NCI-H2196 (cell line): ENCODE measurements at regions not wholly inside any gene's neighbourhood (a gene's known extent, or its start where the extent isn't known, plus 50 kb on each side); places are given as distances from the start of the nearest gene placed in this dataset.
"Not testable (repeated sequence)": the region's sequence is repeated elsewhere in the genome, so short reads cannot be mapped to it uniquely, and the experiment has no call there.

ENCODE experiments used
- DNase-seq: peaks from one replicate; lab custom pipeline; 2025; ENCODE audit not compliant: unreplicated experiment; lab: John Stamatoyannopoulos, UW

GRCh38 chr3:5675319-5675718 is 487.8 kb downstream of the EDEM1 start:
- DNase-seq = no peak

- no peak for DNase-seq
Measured at GRCh38 chr3:5677555-5677954, 490.0 kb downstream of the EDEM1 start.

- no peak for DNase-seq
Measured at GRCh38 chr3:5678248-5678647, 490.7 kb downstream of the EDEM1 start.

GRCh38 chr3:5678844-5679243 is 491.3 kb downstream of the EDEM1 start:
- DNase-seq = no peak

- DNase-seq = no peak
Measured at GRCh38 chr3:5687230-5687629, 499.7 kb downstream of the EDEM1 start.

GRCh38 chr3:5690490-5690889 is 503.0 kb downstream of the EDEM1 start:
- no peak for DNase-seq

GRCh38 chr3:5690904-5691532 is 503.5 kb downstream of the EDEM1 start:
- no peak for DNase-seq

- no peak for DNase-seq
Measured at GRCh38 chr3:5692446-5692845, 504.9 kb downstream of the EDEM1 start.

- DNase-seq = no peak
Measured at GRCh38 chr3:5694266-5694665, 506.8 kb downstream of the EDEM1 start.

GRCh38 chr3:5698851-5699250 is 511.3 kb downstream of the EDEM1 start:
- DNase-seq = no peak

- no peak for DNase-seq
Measured at GRCh38 chr3:5699313-5699712, 511.8 kb downstream of the EDEM1 start.

GRCh38 chr3:5699811-5700210 is 512.3 kb downstream of the EDEM1 start:
- no peak for DNase-seq

GRCh38 chr3:5701005-5701404 is 513.5 kb downstream of the EDEM1 start:
- not testable (repeated sequence) for DNase-seq

GRCh38 chr3:5707794-5708193 is 520.3 kb downstream of the EDEM1 start:
- DNase-seq = no peak

GRCh38 chr3:5709714-5710113 is 522.2 kb downstream of the EDEM1 start:
- no peak for DNase-seq

- DNase-seq = no peak
Measured at GRCh38 chr3:5710718-5711117, 523.2 kb downstream of the EDEM1 start.

GRCh38 chr3:5717254-5717653 is 529.7 kb downstream of the EDEM1 start:
- no peak for DNase-seq

- not testable (repeated sequence) for DNase-seq
Measured at GRCh38 chr3:5719668-5720067, 532.2 kb downstream of the EDEM1 start.

GRCh38 chr3:5725801-5726200 is 538.3 kb downstream of the EDEM1 start:
- DNase-seq = no peak

- no peak for DNase-seq
Measured at GRCh38 chr3:5726621-5727020, 539.1 kb downstream of the EDEM1 start.

GRCh38 chr3:5727743-5728484 is 540.4 kb downstream of the EDEM1 start:
- no peak for DNase-seq

GRCh38 chr3:5729852-5730251 is 542.3 kb downstream of the EDEM1 start:
- no peak for DNase-seq

GRCh38 chr3:5731100-5731499 is 543.6 kb downstream of the EDEM1 start:
- no peak for DNase-seq
